ENCODE measurements at regions not wholly inside any gene's neighbourhood (a gene's known extent, or its start where the extent isn't known, plus 50 kb on each side); places are given as distances from the start of the nearest gene placed in this dataset.

GRCh38 chr13:105147461-105147860 lies 1388.0 kb downstream of the EFNB2 start:
- Histone ChIP-seq H3K4me3 (ENCODE audit: low read length) (no peak overlapping the region), H3K36me3 (ENCODE audit: low read depth, low read length) (no peaks in the 10 kb centered on the region), H3K27me3 (ENCODE audit: low read length) (no peaks in the 10 kb centered on the region), H4K20me1 (ENCODE audit: low read length) (no peaks in the 10 kb centered on the region), H3K27ac (ENCODE audit: low read length) (no peak overlapping the region), H3F3A (ENCODE audit: low read length, unreplicated experiment) (no peaks in the 10 kb centered on the region), H3K4me2 (ENCODE audit: low read length) (no peak overlapping the region), H3K9ac (ENCODE audit: low read length) (no peak overlapping the region), H3K9me3 (ENCODE audit: low read length) (no peaks in the 10 kb centered on the region), H3K4me1 (ENCODE audit: insufficient read depth, low read length) (no peaks in the 10 kb centered on the region), H3K79me2 (ENCODE audit: low read length) (no peaks in the 10 kb centered on the region), H2AFZ (ENCODE audit: low read length) (no peak overlapping the region), H3K9me2 (replicated peaks; ENCODE audit: low read length) (no peaks in the 10 kb centered on the region)
- ChIA-PET POLR2A (ENCODE audit: unreplicated experiment) (no interaction called here), CTCF (no interaction called here)
- TF ChIP-seq EZH2phosphoT487 (IDR thresholded peaks at IDR 0.05; ENCODE audit: borderline replicate concordance, low read length) (no peak), CTCF (conservative IDR thresholded peaks at IDR 0.05; ENCODE audit: low read depth, low read length) (no peak)
- intact Hi-C loops (cut with micrococcal nuclease), result no loop called here
- no peak for DNase-seq
- no TSS peak for BruUV-seq (replicated peaks)
- ATAC-seq, result no peak

- ChIA-PET CTCF (interaction anchor here (0.7 kb wide), 1 partner anchor 57 kb away, joined by 4 read pairs; no protein-coding TSS in a partner anchor), POLR2A (ENCODE audit: unreplicated experiment) (no interaction called here)
- no TSS peak for BruUV-seq (replicated peaks)
- intact Hi-C loops (cut with micrococcal nuclease), result no loop called here
- H3K27me3 ChIP-seq (ENCODE audit: low read length), result no peaks in the 10 kb centered on the region
- H3K9ac ChIP-seq (ENCODE audit: low read length), result no peak overlapping the region
- no peak overlapping the region for H3K4me2 ChIP-seq (ENCODE audit: low read length)
- H2AFZ ChIP-seq (ENCODE audit: low read length), result no peak overlapping the region
- H3K4me3 ChIP-seq (ENCODE audit: low read length), result no peak overlapping the region
- H3F3A ChIP-seq (ENCODE audit: low read length, unreplicated experiment), result no peaks in the 10 kb centered on the region
- no peak overlapping the region for H3K27ac ChIP-seq (ENCODE audit: low read length)
- ATAC-seq, result no peak
- DNase-seq, result no peak
- no peaks in the 10 kb centered on the region for H4K20me1 ChIP-seq (ENCODE audit: low read length)
- H3K9me3 ChIP-seq (ENCODE audit: low read length), result no peaks in the 10 kb centered on the region
- H3K79me2 ChIP-seq (ENCODE audit: low read length), result no peaks in the 10 kb centered on the region
- no peaks in the 10 kb centered on the region for H3K4me1 ChIP-seq (ENCODE audit: insufficient read depth, low read length)
- no peaks in the 10 kb centered on the region for H3K9me2 ChIP-seq (replicated peaks; ENCODE audit: low read length)
- H3K36me3 ChIP-seq (ENCODE audit: low read depth, low read length), result no peaks in the 10 kb centered on the region
- TF ChIP-seq CTCF (conservative IDR thresholded peaks at IDR 0.05; ENCODE audit: low read depth, low read length) (no peak), EZH2phosphoT487 (IDR thresholded peaks at IDR 0.05; ENCODE audit: borderline replicate concordance, low read length) (no peak), EZH2 (IDR thresholded peaks at IDR 0.05; ENCODE audit: low read length, unreplicated experiment) (no peak)
Observed at GRCh38 chr13:105144936-105145335, 1390.5 kb downstream of the EFNB2 start.

GRCh38 chr13:105144020-105144419 lies 1391.4 kb downstream of the EFNB2 start:
- no peaks in the 10 kb centered on the region for H4K20me1 ChIP-seq (ENCODE audit: low read length)
- ChIA-PET POLR2A (ENCODE audit: unreplicated experiment) (no interaction called here), CTCF (no interaction called here)
- no peak overlapping the region for H2AFZ ChIP-seq (ENCODE audit: low read length)
- H3K4me3 ChIP-seq (ENCODE audit: low read length), result no peak overlapping the region
- TF ChIP-seq EZH2 (IDR thresholded peaks at IDR 0.05; ENCODE audit: low read length, unreplicated experiment) (no peak), CTCF (conservative IDR thresholded peaks at IDR 0.05; ENCODE audit: low read depth, low read length) (no peak), EZH2phosphoT487 (IDR thresholded peaks at IDR 0.05; ENCODE audit: borderline replicate concordance, low read length) (no peak)
- no peak for ATAC-seq
- H3K79me2 ChIP-seq (ENCODE audit: low read length), result no peaks in the 10 kb centered on the region
- no peak for DNase-seq
- H3K27ac ChIP-seq (ENCODE audit: low read length), result no peak overlapping the region
- no peaks in the 10 kb centered on the region for H3F3A ChIP-seq (ENCODE audit: low read length, unreplicated experiment)
- H3K9ac ChIP-seq (ENCODE audit: low read length), result no peak overlapping the region
- H3K27me3 ChIP-seq (ENCODE audit: low read length), result no peaks in the 10 kb centered on the region
- H3K9me3 ChIP-seq (ENCODE audit: low read length), result no peaks in the 10 kb centered on the region
- H3K36me3 ChIP-seq (ENCODE audit: low read depth, low read length), result no peaks in the 10 kb centered on the region
- intact Hi-C loops (cut with micrococcal nuclease), result no loop called here
- no peaks in the 10 kb centered on the region for H3K4me1 ChIP-seq (ENCODE audit: insufficient read depth, low read length)
- no TSS peak for BruUV-seq (replicated peaks)
- no peaks in the 10 kb centered on the region for H3K9me2 ChIP-seq (replicated peaks; ENCODE audit: low read length)
- H3K4me2 ChIP-seq (ENCODE audit: low read length), result no peak overlapping the region
